Smooth muscle cell (in vitro differentiated cells): ENCODE measurements at regions not wholly inside any gene's neighbourhood (a gene's known extent, or its start where the extent isn't known, plus 50 kb on each side); places are given as distances from the start of the nearest gene placed in this dataset.

Experiments
- DNase-seq: peaks from one replicate; lab custom pipeline; 2025; ENCODE audit not compliant: unreplicated experiment; lab: John Stamatoyannopoulos, UW
- H2AFZ ChIP-seq: fragments of 200-600 bp; sonication (generic); 2 replicates; pipeline ENCODE4 v1.6.0; 2016; ENCODE audit warnings: antibody characterized with exemption, low read depth, mild to moderate bottlenecking
- H3F3A ChIP-seq: fragments of 200-600 bp; sonication (generic); 2 replicates; pipeline ENCODE4 v1.6.0; 2017; ENCODE audit warnings: antibody characterized with exemption, low read depth
- H3K27ac ChIP-seq: fragments of 200-600 bp; sonication (generic); 2 replicates; pipeline ENCODE4 v1.5.1; 2016; ENCODE audit warnings: low read depth, mild to moderate bottlenecking
- H3K27me3 ChIP-seq: fragments of 200-600 bp; sonication (generic); 2 replicates; pipeline ENCODE4 v1.6.1; 2016; ENCODE audit warnings: low read depth, mild to moderate bottlenecking
- H3K36me3 ChIP-seq: fragments of 200-600 bp; sonication (generic); 2 replicates; pipeline ENCODE4 v1.5.1; 2016; ENCODE audit warnings: low read depth
- H3K4me1 ChIP-seq: fragments of 200-600 bp; sonication (generic); 2 replicates; pipeline ENCODE4 v1.5.1; 2016; ENCODE audit warnings: low read depth
- H3K4me2 ChIP-seq: fragments of 200-600 bp; sonication (generic); 2 replicates; pipeline ENCODE4 v1.6.0; 2016; ENCODE audit warnings: mild to moderate bottlenecking
- H3K4me3 ChIP-seq: fragments of 200-600 bp; sonication (generic); 2 replicates; pipeline ENCODE4 v1.5.1; 2016; ENCODE audit warnings: mild to moderate bottlenecking
- H3K79me2 ChIP-seq: fragments of 200-600 bp; sonication (generic); 2 replicates; pipeline ENCODE4 v1.6.0; 2016; ENCODE audit warnings: low read depth, mild to moderate bottlenecking
- H3K9ac ChIP-seq: fragments of 200-600 bp; sonication (generic); 2 replicates; pipeline ENCODE4 v1.6.0; 2016; ENCODE audit warnings: low read depth
- H3K9me3 ChIP-seq: fragments of 200-600 bp; sonication (generic); replicated peaks from 2 replicates; pipeline ENCODE4 v1.5.1; 2016; ENCODE audit warnings: low read depth
- H4K20me1 ChIP-seq: fragments of 200-600 bp; sonication (generic); 2 replicates; pipeline ENCODE4 v1.6.0; 2016; ENCODE audit warnings: low read depth
- CTCF ChIP-seq: fragments of 200-600 bp; sonication (generic); IDR thresholded peaks from 2 replicates; pipeline ENCODE4 v1.5.1; 2017; ENCODE audit warnings: borderline replicate concordance, mild to moderate bottlenecking, antibody characterized with exemption; ENCODE audit not compliant: insufficient read depth, poor library complexity, severe bottlenecking
- WGBS: methylation state at CpG from one replicate; pipeline ENCODE4 v1.1.7; 2016; ENCODE audit warnings: low lambda C conversion rate; 5-methylcytosine and 5-hydroxymethylcytosine counted together

GRCh38 chr3:105014631-105015030 is 352.1 kb upstream of the ALCAM start:
- DNase-seq: no peak
- TF ChIP-seq CTCF: no peak
- H3K4me1 ChIP-seq: no peaks in the 10 kb centered on the region
- H3K4me3 ChIP-seq: no peak overlapping the region
- H3K9ac ChIP-seq: no peak overlapping the region
- no peaks in the 10 kb centered on the region for H4K20me1 ChIP-seq
- no peaks in the 10 kb centered on the region for H3K79me2 ChIP-seq
- no peaks in the 10 kb centered on the region for H3K9me3 ChIP-seq
- H3K4me2 ChIP-seq: no peak overlapping the region
- H3K27me3 ChIP-seq: no peaks in the 10 kb centered on the region
- no peak overlapping the region for H3K27ac ChIP-seq
- H3K36me3 ChIP-seq: no peaks in the 10 kb centered on the region
- H3F3A ChIP-seq: no peaks in the 10 kb centered on the region
- 69% methylated on average over 1 of the region's 1 CpG for WGBS
- H2AFZ ChIP-seq: no peak overlapping the region

- H4K20me1 ChIP-seq: no peaks in the 10 kb centered on the region
- H3K9me3 ChIP-seq: no peaks in the 10 kb centered on the region
- H3K4me2 ChIP-seq: no peak overlapping the region
- H3K79me2 ChIP-seq: no peaks in the 10 kb centered on the region
- no peak overlapping the region for H2AFZ ChIP-seq
- H3K9ac ChIP-seq: no peak overlapping the region
- no peak for DNase-seq
- no peak overlapping the region for H3K27ac ChIP-seq
- 53% methylated on average over 2 of the region's 2 CpGs for WGBS
- no peak overlapping the region for H3K4me3 ChIP-seq
- H3F3A ChIP-seq: no peaks in the 10 kb centered on the region
- TF ChIP-seq CTCF: no peak
- H3K36me3 ChIP-seq: no peaks in the 10 kb centered on the region
- no peaks in the 10 kb centered on the region for H3K4me1 ChIP-seq
- no peaks in the 10 kb centered on the region for H3K27me3 ChIP-seq
These were observed 343.9 kb upstream of the ALCAM start for GRCh38 chr3:105022813-105023212.

GRCh38 chr3:105030211-105030610 is 336.5 kb upstream of the ALCAM start:
- no peak overlapping the region for H2AFZ ChIP-seq
- 77% methylated on average over 1 of the region's 1 CpG for WGBS

More at GRCh38 chr3:105030211-105030610, 336.5 kb upstream of the ALCAM start:
- no peak overlapping the region for H3K27ac ChIP-seq
- H3F3A ChIP-seq: no peaks in the 10 kb centered on the region
- no peak for TF ChIP-seq CTCF
- no peaks in the 10 kb centered on the region for H3K27me3 ChIP-seq
- H3K9ac ChIP-seq: no peak overlapping the region
- no peak for DNase-seq
- H3K4me1 ChIP-seq: no peaks in the 10 kb centered on the region
- no peaks in the 10 kb centered on the region for H3K79me2 ChIP-seq
- no peaks in the 10 kb centered on the region for H3K36me3 ChIP-seq
- no peaks in the 10 kb centered on the region for H3K9me3 ChIP-seq
- no peak overlapping the region for H3K4me2 ChIP-seq
- no peaks in the 10 kb centered on the region for H4K20me1 ChIP-seq
- no peak overlapping the region for H3K4me3 ChIP-seq
